ENCODE measurements at regions not wholly inside any gene's neighbourhood (a gene's known extent, or its start where the extent isn't known, plus 50 kb on each side); places are given as distances from the start of the nearest gene placed in this dataset.

DNA sequence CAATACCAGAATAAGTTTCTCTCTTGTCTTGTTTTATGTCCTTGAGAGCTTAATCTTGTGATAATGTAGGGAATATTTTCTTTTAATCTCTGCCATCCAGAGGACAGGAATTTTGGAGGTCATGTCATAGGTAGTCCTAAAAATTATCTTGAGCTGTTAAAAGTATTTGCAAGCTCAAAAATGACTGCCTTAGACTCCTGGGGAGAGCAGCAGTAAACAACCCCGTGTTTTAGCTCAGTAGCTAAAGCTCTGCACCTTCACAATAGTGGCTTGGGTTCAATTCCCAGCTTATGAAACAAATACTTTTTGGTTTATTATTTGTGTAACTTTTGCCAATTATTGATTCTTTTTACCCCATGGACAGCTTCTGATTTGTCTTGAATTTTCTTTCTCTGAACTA is 99.4 kb upstream of the OLFM3 start:
- TF ChIP-seq ZNF766 (CRISPR knock-in tag; IDR thresholded peaks at IDR 0.05; ENCODE audit: borderline replicate concordance) (no peak), ZNF816 (CRISPR knock-in tag; IDR thresholded peaks at IDR 0.05; ENCODE audit: borderline replicate concordance) (no peak), ZNF281 (CRISPR knock-in tag; IDR thresholded peaks at IDR 0.05; ENCODE audit: borderline replicate concordance) (no peak), POLR2AphosphoS5 (IDR thresholded peaks at IDR 0.05; ENCODE audit: low read depth, low read length) (no peak), POLR2A (IDR thresholded peaks at IDR 0.05; ENCODE audit: insufficient read depth in 1 of 2, low read depth in 2 of 2, low read length in 2 of 2) (no peak), RFX5 (IDR thresholded peaks at IDR 0.05; ENCODE audit: low read depth, low read length) (no peak)
- TF ChIP-seq, protein P1, sequence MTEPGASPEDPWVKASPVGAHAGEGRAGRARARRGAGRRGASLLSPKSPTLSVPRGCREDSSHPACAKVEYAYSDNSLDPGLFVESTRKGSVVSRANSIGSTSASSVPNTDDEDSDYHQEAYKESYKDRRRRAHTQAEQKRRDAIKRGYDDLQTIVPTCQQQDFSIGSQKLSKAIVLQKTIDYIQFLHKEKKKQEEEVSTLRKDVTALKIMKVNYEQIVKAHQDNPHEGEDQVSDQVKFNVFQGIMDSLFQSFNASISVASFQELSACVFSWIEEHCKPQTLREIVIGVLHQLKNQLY (CRISPR knock-in tag; IDR thresholded peaks at IDR 0.05): no peak
